HEK293 (cell line): ENCODE measurements at regions not wholly inside any gene's neighbourhood (a gene's known extent, or its start where the extent isn't known, plus 50 kb on each side); places are given as distances from the start of the nearest gene placed in this dataset.

Source experiments
- CTCF ChIP-seq: fragments of 450-650 bp; formaldehyde crosslinking; IDR thresholded peaks from 2 replicates; pipeline ENCODE4 v1.5.1; 2016; ENCODE audit warnings: missing biosample characterization, missing genetic modification characterization
- ZNF529 ChIP-seq: fragments of 450-650 bp; formaldehyde crosslinking; IDR thresholded peaks from 2 replicates; pipeline ENCODE4 v1.5.1; 2017; ENCODE audit warnings: missing genetic modification characterization, missing biosample characterization; ENCODE audit not compliant: insufficient replicate concordance

GRCh38 chr3:75192146-75192616, 471.9 kb upstream of the FRG2C start:
- TF ChIP-seq ZNF529 (tag by site-specific recombination) (no peak), CTCF (tag by site-specific recombination) (no peak)
